ENCODE measurements at regions not wholly inside any gene's neighbourhood (a gene's known extent, or its start where the extent isn't known, plus 50 kb on each side); places are given as distances from the start of the nearest gene placed in this dataset.
"Not testable (repeated sequence)": the region's sequence is repeated elsewhere in the genome, so short reads cannot be mapped to it uniquely, and the experiment has no call there.

DNA sequence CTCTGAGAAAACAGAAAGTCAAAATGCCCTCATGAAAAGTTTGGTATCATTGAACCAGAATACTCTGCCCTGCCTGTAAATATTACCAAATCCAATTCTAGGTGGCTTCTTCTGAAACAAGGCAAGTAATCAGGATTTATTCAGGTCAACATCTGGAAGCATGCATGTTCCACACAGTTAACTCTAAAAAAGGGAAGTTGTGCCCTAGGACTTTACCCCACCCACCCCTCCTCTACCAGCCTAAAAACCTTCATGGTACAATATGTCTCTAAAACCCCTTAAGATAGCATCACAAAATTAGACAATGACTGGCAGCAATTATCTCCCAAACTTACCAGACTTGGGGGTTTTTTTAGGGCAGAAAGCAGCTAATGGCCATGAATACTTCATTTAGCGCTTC lies 414.8 kb upstream of the SLC30A5 start:
- no peak for DNase-seq

GRCh38 chr5:68680366-68680765 lies 413.4 kb upstream of the SLC30A5 start:
- DNase-seq: no peak

DNA sequence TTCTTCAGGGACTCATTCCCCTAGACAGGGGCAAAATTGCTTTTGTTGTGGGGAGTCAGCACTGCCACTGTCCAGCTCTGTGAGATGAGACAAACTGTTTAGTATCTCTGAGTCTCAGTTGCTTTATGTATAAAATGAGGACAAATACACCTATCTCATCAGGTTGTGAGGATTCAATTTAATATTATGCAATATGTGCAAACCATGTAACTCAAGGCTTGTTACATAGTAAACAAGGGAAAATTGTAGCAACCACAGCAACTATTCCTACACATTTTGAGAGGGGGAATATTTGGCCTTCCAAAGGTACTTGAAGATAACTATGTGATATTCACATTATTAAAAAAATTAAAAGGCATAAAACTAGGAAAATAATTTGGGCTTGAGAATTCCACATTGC lies 411.9 kb upstream of the SLC30A5 start:
- DNase-seq: no peak

GRCh38 chr5:68682400-68683160 lies 411.2 kb upstream of the SLC30A5 start:
- no peak for DNase-seq

GRCh38 chr5:68683632-68684036 lies 410.2 kb upstream of the SLC30A5 start:
- DNase-seq: peak in 1 of 2 experiments; percentile 37

- DNase-seq: peak in 1 of 2 experiments; percentile 16
Measured at GRCh38 chr5:68685863-68686262, 408.0 kb upstream of the SLC30A5 start.

- no peak for DNase-seq
Measured at GRCh38 chr5:68688547-68688946, 405.3 kb upstream of the SLC30A5 start.

DNA sequence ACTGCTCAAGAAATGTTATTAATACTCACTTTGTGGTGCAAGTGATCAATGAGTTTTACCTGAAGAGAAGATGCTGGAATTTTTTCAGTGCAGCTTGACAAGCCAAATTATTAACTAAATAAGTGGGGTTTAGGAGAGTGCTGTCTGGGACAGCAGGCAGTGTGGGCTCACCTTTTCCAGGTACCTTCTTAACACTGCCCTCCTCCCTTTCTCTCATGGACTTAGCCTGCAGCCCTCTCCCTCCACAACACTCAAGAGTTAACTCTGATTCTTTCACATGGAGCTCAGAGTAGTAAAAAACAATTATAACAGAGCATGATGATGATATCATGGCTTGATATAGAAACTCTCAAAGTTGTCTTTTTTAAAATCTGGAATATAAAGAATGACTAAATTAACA lies 404.8 kb upstream of the SLC30A5 start:
- no peak for DNase-seq

GRCh38 chr5:68691874-68692273 lies 401.9 kb upstream of the SLC30A5 start:
- not testable (repeated sequence) for DNase-seq

DNA sequence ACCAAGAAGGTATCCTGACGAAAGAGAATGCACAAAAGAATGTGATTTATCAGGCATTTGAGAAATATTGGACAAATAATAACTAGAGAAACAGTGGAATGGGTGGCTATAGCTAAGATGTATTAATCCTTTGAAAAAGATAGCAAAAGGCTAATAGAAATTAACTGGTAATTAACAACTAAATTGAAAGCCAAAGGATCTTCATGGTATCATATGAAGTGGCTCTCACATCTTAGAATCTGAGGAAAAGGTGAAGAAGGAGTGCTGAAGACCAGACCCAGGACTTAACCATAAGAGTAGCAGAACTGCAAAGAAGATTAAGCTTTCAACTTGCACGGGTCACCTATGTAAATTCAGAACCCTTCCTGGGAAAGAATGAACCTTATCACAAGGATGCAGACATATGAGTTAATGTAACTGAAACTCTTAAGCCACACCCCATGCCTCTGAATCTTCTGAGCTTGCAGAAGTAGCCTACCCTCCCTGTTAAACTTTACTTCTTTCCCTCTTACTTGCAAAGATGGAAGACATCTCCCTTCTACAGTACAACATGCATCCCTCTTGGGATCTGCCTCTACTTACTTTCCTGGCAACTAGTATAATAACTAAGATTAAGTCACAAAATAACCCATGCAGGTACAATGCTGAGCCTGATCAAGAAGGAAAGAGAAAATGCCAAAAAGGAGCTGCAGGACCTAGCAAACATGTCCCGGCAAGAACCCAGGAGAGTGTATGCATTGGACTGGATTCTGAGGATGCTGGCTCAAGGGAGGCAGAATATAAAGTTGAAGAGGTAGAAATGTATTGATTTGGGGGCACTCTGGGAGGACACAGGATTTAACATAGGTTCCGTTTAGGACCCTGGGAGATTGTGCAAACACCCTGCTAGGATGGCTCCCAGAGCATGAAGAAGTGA lies 395.5 kb upstream of the SLC30A5 start:
- no peak for DNase-seq

DNA sequence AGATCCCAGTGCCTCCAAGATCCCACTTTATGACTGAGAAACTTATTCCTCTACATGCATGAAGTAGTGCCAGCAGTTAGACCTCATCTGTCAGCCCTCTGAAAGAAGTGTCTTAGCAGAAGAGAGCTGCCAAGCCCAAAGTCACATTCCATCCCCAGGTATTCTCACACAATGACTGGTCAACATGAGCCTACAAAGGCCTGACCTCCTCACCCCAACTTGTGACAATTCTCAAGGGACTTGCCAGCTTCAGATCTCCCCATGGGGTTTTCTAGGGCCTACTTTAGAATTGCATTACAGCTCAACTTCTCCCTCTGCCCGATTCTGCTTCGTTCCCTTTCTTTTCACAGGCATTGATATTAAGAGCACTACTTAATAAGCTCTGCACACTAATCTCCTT lies 393.8 kb upstream of the SLC30A5 start:
- DNase-seq: no peak

- DNase-seq: no peak
Measured at GRCh38 chr5:68707575-68707974, 386.2 kb upstream of the SLC30A5 start.

GRCh38 chr5:68708156-68708841 lies 385.5 kb upstream of the SLC30A5 start:
- no peak for DNase-seq

DNA sequence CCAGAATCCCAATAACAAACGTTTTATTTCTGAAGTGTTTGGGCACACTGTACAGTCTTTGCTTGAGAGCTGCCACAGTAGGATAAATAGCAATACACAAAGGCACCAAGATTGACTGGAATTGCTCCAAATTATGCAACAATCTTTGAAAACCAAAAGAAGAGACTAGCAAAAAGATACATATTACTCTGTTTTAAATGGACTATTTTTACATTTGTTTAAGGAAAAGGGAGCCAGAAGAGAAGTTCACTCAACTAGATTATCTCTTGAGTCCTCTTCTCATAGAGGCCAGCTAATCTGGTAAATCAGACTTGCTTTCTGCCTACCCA lies 385.0 kb upstream of the SLC30A5 start:
- DNase-seq: no peak

GRCh38 chr5:68709239-68709638 lies 384.6 kb upstream of the SLC30A5 start:
- DNase-seq: no peak

DNA sequence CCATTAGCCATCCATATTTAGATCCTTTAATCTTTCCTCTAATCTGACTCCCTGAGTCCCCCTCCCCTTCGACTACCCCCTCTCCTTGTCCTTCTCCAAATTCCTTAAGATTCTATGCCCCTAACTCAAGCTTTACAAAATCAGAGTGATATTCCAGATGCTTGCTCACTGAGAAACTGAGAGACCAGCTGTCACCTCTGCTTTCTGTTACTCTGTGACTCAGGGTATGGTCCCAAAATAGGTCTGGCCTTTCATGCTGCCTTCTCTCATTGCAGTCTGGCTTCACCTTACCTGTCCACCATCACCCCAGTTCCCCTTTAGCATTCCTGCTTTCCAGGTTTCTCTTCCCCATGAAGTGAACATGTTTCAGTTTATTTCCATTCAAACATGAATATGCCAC lies 383.3 kb upstream of the SLC30A5 start:
- DNase-seq: no peak

- no peak for DNase-seq
Measured at GRCh38 chr5:68711293-68712200, 382.3 kb upstream of the SLC30A5 start.

- DNase-seq: no peak
Measured at GRCh38 chr5:68714810-68715209, 379.0 kb upstream of the SLC30A5 start.

DNA sequence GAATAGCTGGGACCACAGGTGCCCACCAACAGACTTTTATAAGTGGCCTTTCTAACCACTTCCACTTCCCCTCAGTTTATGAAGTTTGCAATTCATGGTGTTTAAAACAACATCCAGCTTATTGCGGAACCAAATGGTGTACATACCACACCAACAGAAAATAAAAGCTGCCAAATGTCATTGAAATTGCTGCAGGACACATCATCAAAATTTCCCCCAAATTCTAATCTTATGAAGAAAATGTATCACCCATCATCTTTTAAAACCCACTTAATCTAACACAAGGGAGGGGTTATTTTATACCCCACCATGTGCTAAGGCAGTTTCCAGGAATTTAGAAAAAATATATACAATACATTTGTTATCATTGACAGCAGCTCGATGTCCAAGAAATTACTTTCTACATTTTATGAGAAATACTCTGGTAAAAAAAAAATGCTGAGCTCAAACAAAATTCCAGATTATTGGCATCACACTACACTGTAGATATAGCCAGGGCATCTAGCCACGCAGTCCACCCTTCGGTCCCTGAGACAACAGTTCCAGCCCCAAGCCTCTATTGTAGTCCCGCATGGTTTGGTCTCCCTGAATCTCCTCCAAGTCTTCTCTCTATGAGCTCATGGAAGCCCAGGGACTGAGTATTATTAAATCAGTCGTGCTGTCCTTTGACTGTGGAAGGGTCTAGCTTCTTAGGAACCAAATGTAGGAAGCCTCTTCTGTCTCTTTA lies 372.8 kb upstream of the SLC30A5 start:
- DNase-seq: peak in 1 of 2 experiments; percentile 23

GRCh38 chr5:68722357-68722756 lies 371.5 kb upstream of the SLC30A5 start:
- no peak for DNase-seq

DNA sequence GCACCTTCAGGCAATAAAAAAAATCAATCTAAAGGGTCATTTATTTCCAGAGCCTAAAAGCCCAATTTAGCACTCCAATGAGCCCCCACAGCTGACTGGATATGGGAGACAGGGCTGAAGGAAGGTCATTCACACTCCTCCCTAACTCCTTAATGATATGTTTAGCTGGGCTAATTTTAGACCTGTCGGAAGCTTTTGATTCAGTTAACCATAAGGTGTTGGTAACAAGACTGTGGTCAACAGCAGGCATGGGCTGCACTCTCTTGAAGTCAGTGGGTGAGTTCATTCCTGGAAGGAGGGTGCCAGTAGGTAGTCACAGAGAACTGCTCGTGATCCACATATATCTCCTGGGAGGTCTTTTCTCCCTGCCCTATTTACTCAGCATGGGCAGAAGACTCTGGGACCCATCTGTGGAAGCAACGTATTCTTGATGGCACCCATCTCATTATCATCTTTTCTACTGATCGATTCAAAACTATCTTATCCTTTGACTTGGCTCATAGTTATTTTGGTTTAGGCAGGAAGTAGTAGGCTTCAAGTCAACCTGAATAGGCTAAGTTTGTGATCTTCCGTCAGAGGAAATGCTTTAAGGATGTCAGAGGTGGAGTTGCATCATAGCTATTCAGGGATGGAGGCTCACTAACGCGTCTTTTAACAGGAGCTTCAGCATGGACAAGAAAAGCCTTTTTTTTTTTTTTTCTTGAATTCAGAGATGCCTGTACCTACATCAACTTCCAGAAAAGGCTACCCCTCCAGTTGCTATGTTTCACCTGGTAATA lies 367.7 kb upstream of the SLC30A5 start:
- no peak for DNase-seq
